ENCODE measurements at regions not wholly inside any gene's neighbourhood (a gene's known extent, or its start where the extent isn't known, plus 50 kb on each side); places are given as distances from the start of the nearest gene placed in this dataset.
"Not testable (repeated sequence)": the region's sequence is repeated elsewhere in the genome, so short reads cannot be mapped to it uniquely, and the experiment has no call there.

DNA sequence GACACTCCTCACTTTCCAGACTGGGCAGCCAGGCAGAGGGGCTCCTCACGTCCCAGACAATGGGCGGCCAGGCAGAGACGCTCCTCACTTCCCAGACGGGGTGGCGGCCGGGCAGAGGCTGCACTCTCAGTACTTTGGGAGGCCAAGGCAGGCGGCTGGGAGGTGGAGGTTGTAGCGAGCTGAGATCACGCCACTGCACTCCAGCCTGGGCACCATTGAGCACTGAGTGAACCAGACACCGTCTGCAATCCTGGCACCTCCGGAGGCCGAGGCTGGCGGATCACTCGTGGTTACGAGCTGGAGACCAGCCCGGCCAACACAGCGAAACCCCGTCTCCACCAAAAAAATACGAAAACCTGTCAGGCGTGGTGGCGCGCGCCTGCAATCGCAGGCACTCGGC, 134.1 kb upstream of the BOD1L1 start:
- not testable (repeated sequence) for DNase-seq (ENCODE audit: low read depth in 4 of 4, low spot score in 3 of 4)

DNA sequence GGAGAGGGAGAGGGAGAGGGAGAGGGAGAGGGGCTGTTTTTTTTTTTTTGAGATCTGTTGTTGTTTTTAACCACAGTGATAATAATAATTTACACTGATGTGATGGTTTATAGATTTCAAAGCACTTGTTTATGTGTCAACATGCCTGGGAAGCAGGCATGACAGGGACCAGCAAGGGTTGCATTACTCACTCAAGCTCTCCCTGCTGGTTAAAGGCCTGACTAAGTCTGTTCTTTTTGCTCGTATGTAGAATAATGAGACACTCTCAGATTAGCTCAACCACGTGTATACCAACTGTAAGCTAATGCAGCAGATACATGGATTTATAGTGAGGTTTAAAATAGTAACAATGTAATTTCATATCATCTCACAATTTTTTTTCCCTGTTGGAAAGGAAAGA, 134.6 kb upstream of the BOD1L1 start:
- no peak for DNase-seq (ENCODE audit: low read depth in 4 of 4, low spot score in 3 of 4)

DNA sequence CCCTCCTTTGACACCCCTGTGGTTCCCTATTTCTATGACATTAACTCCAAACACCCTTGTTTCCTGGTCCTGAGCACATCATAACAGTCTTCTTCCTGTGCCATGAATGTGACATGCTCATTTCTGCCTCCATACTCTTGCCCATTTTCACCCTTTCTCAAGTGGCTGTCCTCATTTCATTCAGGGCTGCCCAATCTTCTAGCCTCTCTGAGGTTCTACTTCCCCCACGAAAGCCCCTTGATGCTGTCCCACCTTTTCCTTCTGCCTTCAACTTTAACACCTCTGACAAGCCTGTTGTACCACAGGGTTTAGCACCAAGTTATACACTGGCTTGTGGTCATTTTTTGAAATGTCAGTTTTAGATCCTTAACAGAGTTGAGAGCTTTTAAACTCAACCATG, 136.2 kb upstream of the BOD1L1 start:
- no peak for DNase-seq (ENCODE audit: low read depth in 4 of 4, low spot score in 3 of 4)

DNA sequence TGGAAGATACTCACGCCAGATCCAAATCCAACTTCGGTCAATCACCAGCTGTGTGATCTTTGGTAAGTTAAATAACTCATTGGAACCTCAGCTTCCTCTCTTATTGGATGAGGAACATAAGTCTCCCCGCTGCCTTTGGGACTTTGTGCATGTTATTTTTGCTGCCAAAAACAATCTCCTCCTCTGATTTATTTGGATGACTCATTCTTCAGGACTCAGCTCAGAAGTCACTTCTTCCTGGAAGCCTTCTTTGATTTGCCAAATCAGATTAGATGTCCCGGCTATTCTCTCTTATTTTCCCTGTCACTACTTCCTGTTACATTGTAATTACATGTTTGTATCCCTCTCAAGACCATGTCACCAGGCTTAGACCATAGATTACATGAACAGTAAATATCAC, 138.0 kb upstream of the BOD1L1 start:
- no peak for DNase-seq (ENCODE audit: low read depth in 4 of 4, low spot score in 3 of 4)

DNA sequence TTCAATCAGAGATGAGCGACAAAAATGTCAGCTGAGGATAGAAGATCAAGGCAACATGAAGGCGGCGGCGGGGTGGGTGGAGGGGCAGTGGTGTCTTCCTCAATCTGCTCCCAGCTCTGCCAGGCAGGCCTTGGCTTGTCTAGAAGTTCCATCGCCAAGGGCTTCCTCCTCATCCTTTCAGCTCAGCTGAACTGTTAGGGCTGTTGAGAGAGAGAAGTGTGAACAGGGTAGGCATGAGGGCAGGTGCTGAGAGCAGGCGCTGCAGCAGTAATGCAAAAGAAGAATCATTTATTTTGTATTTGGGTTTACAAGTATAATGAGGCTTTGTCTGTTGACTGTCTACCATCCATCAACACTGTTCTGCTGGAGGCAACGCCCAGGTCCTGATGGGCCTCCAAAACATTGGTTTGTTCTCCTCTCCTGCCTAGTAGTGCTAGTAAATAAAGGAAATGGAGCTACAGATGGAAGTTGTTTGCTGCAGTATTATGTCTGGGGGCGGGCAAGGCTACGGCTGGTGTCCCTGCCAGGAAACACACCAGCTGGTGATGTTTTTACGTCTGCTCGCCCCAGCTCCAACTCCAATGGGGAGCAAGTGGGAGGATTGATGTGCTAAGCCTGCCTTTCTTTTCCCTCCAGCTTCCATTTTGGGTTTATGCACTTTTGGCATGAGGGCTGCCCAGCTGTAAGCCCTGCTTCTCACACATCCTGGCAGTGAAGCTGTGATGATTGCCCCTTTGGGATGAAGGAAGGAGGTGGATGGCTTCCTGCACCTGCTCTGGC, 139.4 kb upstream of the BOD1L1 start:
- no peak for DNase-seq (ENCODE audit: low read depth in 4 of 4, low spot score in 3 of 4)

DNA sequence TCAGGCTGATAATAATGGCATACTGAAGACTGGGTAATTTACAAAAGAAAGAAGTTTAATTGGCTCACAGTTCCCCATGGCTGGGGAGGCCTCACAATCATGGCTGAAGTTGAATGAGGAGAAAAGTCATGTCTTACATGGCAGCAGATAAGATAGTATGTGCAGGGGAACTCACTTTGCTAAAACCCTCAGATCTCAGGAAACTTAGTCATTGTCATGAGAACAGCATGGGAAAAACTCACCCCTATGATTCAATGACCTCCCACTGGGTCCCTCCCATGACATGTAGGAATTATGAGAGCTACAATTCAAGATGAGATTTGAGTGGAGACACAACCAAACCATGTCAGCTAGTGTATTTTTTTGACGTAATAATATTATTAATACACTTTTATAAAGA, 149.8 kb upstream of the BOD1L1 start:
- no peak for DNase-seq (ENCODE audit: low read depth in 4 of 4, low spot score in 3 of 4)

DNA sequence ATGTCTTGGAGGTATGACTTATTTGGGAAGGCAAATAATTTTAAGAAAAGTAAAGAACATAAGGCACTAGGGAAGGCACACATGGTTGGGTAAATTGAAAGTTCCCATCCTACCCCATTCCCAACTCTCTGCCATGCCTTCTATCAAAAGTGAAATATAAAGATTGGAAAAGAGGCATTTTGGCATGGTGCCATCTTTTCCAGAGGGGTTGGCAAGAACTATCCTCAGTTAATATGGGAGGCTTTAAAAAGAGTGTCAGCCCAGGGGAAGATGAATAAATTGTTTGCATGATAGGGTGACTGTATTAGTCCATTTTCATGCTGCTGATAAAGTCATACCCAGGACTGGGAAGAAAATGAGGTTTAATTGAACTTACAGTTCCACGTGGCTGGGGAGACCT, 150.8 kb upstream of the BOD1L1 start:
- no peak for DNase-seq (ENCODE audit: low read depth in 4 of 4, low spot score in 3 of 4)

DNA sequence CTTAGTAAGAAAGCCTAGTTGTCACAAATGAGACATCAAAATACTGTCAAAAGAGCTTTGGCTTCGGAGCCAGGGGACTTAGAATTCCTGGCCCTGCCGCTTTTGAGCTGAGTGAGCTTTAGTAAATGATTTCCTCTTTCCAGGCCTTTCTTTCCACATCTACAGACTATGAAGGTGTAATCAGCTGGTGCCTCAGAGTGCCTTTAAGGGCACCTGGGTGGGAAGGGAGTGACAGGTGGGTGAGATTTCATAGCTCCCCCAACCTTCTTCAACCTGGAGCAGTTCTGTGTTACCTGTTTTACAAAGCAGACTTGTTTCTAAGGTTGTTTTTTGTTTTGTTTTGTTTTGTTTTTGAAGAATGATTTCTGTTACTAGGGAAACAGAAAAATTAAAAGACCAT, 154.7 kb upstream of the BOD1L1 start:
- no peak for DNase-seq (ENCODE audit: low read depth in 4 of 4, low spot score in 3 of 4)

DNA sequence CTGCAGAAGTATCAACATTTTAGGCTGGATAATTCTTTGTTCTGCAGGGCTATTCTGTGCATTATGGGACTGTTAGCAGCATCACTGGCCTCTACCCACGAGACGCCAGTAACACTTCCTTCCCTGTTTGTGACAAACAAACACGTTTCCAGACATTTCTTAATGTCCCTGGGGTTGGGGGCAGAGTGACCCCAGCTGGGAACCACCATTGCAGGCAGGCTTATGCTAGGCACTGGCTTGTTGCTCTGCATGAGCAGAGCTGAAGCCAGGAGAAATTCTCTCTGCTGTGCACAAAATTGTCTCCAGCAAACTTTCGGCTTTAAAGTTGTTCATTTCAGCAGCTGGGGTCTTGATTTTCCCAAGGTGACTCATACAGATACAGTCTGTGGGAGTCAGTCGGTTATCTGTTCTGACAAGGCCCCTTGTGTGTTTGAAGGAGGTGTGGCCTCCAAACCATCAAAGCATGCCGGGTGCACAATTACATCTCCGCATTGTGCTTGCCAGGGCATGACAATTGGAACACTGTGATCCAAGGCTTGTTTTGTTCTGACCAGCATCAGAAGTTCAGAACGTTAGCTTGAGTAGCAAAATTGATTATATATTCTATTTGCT, 156.4 kb upstream of the BOD1L1 start:
- no peak for DNase-seq (ENCODE audit: low read depth in 4 of 4, low spot score in 3 of 4)

DNA sequence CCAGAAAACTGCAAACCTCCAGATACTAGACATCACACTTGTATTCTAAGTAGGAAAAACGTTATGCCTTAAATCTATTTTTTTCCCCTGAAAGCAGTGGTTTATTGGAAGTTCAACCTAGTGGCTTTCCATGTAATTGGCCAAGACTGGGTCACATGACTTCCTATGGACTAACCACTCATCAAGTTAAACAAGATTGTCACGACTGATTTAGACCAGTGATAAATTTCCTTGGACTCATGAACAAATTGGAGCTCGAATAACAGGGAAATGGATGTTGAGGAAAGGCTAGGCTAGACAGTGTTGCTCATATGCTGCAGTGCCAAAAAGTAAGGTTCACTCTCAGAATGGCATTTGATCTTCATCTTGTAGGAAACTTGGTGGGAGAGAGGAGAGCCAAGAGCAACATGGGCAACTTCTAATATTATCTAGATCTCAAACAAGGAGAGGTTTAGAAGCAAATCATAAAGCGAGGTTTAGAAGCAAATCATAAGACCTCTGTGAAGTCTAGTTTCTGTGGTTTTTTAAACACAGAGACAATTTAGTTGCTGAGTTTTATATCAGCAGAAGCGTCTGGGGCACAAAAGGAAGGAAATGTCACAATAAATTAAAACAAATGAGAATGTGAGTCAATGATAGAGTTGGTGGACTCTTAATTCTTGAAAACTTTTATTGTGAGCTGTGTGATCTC, 165.6 kb upstream of the BOD1L1 start:
- DNase-seq (ENCODE audit: low read depth in 4 of 4, low spot score in 3 of 4) = no peak

DNA sequence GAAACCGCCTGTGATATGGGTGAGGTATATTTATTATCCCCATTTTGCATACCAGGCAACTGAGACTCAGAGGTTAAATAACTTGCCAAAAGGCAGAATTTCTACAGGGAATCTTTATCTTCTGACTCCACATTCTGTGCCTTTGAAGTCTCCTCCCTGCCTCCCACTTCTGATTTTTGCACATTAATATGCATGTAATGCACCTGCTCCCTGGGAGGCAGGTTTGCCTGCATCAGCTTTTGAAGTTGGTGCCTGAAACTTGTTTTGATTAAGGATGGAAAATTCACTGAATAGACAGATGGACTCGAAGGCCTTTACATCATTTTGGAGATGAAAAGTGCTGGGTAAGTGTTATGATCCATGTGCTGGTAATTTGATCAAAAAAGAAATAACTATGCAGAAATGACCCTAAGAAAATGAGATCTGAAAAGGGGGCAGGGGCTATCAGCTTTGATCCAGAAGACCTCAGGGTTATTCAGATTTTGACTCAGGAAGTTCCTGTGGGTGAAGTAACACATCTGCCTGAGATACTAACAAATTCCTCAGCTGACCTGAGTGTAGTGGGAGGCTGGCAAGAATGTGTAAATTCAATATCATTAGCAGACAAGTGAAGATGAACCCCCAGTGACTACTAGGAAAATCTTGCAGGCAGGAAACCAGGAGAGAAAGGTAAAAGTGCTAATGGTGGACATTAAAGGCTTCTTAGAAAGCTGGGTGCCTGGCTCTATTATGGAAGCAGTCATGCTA, 167.5 kb upstream of the BOD1L1 start:
- DNase-seq (ENCODE audit: low read depth in 4 of 4, low spot score in 3 of 4) = no peak

DNA sequence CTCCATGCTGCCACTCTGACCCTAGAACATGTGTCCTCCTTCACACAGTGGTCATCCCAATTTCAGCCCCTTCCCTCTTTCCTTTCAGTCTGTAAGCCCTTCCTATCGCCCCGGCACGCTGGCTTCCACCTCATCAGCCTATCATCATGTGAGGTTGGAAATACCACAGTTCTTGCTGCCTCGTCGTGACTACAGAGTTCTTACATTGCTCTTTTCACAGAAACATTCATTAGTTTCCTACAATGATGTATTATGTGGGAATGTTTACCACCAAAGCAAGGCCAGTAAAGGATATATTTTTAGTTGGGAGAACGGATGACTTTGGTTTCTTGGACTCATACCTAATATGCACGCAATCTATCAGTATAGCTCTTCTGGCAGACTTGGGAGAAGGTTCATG, 169.5 kb upstream of the BOD1L1 start:
- DNase-seq (ENCODE audit: low read depth in 4 of 4, low spot score in 3 of 4) = no peak

DNA sequence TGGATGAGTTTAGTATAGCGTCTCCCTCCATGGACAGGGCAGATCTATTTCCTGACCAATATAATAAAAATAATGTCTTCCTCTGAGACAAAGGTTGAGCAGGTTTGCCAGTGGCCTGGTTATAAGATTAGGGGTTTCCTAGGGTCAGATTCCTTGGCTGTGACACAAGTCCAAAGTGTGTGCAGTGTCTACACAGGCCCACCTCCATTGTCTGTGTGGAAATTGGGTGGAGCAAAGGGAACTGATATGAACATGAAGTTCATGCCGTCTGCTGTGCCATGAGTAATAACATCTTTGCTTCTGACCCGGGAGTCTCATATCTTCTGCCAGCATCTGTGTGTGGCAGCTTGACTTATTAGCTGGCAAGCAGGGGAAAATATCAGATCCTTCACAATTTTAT, 187.7 kb upstream of the BOD1L1 start:
- no peak for DNase-seq (ENCODE audit: low read depth in 4 of 4, low spot score in 3 of 4)

DNA sequence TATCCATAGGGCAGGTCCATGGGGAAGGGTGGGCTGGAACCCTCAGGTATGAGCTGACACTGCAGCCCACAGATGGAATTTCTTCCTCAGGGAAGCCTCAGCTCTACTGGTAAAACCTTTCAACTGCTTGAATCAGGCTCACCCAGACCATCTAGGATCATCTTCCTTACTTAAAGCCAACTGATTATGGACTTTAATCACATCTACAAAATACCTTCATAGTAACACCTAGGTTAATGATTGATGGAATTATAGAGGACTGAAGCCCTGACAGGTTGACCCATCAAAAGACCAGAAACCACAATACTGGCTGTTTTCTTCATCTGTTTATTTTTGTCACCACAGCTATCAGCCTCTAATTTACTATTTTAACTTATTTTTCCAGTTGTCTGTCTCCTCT, 188.9 kb upstream of the BOD1L1 start:
- DNase-seq (ENCODE audit: low read depth in 4 of 4, low spot score in 3 of 4) = no peak

DNA sequence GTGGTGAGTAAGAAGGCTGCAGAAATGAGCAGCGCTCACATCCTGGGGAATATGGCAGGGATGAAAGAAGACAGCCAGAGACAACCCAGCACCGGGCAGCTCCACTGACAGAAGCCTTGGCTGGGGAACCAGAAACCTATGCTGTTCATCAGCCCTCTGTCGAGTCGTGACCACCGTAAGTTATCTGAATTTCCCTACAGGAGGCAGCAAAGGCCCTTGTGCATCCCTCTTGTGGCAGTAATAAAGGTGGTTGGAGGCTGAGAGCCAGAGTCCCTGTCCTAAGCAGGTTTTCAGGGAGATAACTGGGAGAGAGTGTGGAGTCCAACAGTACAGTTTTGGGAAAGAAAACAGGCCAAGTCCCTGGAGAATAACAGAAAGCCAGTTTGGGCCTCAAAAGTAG, 194.0 kb upstream of the BOD1L1 start:
- DNase-seq (ENCODE audit: low read depth in 4 of 4, low spot score in 3 of 4) = no peak

DNA sequence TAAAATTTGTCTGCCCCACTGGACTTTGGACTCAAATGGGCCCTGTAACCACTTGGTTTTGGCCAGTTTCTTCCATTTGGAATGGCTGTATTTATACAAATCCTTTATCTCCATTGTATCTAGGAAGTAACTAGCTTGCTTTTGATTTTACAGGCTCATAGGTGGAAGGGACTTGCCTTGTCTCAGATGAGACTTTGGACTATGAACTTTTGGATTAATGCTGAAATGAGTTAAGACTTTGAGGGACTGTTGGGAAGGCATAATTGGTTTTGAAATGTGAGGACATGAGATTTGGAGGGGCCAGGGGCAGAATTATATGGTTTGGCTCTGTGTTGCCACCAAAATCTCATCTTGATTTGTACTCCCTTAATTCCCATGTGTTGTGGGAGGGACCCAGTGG, 198.3 kb upstream of the BOD1L1 start:
- not testable (repeated sequence) for DNase-seq (ENCODE audit: low read depth in 4 of 4, low spot score in 3 of 4)

DNA sequence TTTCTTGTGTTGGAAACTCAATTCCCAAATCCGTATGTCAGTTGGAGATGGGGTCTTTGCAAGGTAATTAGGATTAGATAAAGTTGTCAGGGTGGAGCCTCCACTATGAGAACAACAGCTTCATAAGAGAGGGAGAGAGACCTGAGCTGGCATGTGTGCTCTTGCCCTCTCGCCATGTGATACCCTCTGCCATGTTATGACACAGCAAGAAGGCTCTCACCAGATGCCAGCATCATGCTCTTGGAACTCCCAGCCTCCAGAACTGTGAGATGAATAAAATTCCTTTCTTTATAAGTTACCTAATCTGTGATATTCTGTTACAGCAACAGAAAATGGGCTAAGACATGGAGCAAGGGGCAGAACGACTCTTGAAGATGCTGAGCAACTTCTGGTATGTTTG, 201.9 kb upstream of the BOD1L1 start:
- no peak for DNase-seq (ENCODE audit: low read depth in 4 of 4, low spot score in 3 of 4)

DNA sequence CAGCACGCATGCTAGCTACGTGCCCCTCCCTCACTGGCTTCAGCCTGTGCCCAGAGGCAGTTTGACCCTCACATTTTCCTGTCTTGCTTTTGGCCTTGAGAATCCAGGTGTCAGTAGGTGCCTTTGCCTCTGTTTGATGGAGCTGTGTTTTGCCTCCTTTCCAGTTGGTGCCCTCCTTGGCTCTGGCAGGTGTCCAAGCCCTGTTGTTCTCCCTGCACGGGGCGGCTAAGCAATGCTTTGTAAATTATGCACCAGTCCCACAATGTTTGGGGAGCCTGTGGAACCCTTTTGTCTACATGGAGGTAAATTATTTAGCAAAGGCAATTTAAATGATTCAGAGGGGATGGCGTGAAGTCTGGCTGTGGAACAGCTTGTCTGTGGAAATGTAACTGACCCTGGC, 202.9 kb upstream of the BOD1L1 start:
- no peak for DNase-seq (ENCODE audit: low read depth in 4 of 4, low spot score in 3 of 4)

DNA sequence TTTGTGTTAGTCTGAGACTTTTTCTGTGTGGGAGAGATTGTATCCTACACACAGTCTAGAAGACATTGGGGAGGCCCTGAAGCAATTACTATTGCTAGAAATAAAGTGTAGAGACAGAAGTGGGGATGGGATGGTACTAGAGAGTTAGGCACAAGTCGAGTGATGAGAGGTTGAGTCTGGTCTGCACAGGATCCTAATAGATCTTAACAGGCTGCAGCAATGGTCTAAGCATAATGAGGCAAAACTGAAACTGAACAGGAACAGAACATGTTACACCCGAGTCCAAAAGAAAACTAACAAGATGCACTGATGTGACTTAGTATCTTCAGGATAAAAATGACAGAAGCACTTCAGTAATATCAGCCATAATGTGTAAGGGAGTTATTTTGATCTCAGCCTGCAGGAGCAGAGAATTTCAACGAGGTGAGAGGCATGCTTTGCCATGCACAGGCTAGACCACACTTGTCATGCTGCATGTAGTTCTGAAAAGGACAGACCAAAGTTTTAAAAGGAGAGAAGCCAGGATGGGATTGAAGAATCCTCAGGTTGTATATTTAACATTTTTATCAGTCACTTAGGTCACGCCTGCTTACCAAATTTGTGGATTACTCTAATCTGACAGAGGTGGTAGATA, 205.8 kb upstream of the BOD1L1 start:
- no peak for DNase-seq (ENCODE audit: low read depth in 4 of 4, low spot score in 3 of 4)

DNA sequence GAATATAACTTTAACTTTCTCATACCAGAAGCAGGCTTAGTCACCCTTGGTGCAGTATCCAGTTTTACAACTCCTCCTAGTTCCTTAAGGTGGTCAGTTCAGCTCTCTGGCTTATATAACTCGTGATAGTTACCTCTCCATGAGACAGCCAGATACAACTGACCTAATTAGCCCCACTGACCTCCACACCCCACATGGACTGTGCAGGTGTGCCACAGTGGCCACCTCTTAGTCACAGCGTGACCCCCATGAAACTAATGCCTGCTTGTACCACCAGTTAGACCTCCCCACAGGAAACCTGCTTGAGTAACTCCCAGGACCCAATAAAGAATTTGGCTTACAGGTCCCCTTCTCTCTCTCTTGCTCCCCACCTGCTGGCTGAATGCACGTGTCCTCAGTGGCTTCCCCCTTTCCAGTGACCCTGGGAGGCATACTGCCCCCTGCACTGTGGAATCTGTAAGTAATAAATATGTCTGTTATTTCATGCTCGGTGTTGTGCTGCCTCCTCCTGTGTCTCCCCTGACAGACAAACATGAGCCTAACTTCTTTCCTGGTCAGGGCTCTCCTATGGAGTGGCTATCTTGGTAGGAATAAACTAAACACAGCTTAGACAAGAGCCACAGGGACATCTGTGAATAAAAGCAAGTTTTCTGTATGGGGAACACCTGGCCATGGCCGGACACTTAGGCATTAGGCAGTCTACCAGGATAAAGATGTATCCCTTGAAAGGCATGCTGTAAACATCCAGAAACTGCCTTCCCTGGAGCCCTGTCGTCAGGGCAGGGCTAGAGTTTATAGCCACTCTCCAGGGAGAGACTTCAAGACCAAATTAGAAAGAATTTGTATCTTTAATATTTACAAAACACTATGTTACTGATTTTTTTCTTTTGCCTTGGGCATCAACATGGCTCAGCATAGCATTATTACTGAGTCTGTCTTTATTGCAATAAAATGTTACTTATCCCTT, 209.7 kb upstream of the BOD1L1 start:
- no peak for DNase-seq (ENCODE audit: low read depth in 4 of 4, low spot score in 3 of 4)
